ENCODE measurements at regions not wholly inside any gene's neighbourhood (a gene's known extent, or its start where the extent isn't known, plus 50 kb on each side); places are given as distances from the start of the nearest gene placed in this dataset.

- FAIRE-seq, result no peak
Measured at GRCh38 chr5:12488161-12488560, 583.9 kb upstream of the CTNND2 start.

DNA sequence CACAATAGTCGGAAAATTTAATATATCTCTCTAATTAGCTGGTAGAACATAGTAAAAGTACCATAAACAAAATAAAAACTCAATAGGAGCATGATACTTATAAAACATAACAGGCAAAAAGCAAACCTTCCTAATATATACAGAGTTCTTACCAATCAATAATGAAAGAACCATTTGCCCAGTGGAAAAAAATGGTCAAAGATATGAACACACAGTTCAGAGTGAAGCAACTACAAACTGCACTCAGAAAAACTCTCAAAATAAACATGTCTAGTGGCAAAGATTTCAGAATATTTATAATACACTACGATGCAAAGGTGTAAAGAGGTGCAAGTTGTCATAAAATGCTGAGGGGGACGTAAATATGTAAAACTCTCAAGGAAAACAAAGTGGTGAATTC, 576.2 kb upstream of the CTNND2 start:
- FAIRE-seq, result no peak

GRCh38 chr5:12477554-12477953, 573.3 kb upstream of the CTNND2 start:
- FAIRE-seq, result no peak

DNA sequence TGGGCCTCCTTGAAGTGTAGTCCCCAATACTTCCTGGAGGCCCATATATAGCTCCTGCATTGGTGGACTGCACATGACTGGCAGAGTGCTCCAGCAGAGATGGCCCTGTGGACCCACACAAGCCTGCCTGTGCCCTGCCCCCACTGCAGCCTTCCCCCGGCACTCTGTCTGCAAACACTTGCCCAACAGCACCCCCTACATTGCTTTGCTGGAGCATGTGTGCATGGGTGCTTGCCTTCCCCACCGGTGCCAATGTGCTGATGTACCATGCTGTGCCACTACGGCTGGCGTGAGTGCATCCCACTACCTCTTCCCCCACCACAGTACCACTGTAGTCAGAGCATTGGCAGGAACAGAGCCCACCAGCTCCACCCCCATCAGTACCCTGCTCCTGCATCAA, 563.6 kb upstream of the CTNND2 start:
- FAIRE-seq, result no peak

- FAIRE-seq, result no peak
Measured at GRCh38 chr5:12460493-12461261, 556.4 kb upstream of the CTNND2 start.

DNA sequence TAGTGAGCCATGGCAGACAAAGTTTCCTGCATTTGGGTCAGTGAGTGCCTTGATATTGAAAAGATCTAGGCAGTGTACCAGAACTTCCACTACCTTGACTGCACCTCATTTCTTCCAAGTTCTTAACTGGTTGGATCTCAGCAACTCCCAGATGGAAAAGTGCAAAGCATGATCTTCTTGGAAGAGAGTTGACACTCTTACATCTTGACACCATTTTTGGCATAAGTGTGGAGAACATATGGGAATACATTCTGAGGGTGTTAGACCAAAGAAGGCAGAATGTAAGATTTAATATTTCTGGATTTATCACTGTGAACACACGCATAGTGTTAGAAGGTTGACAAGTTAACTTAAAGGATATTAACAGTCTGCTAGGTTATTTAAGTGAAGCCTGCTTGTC, 555.1 kb upstream of the CTNND2 start:
- FAIRE-seq, result no peak

- no peak for FAIRE-seq
Measured at GRCh38 chr5:12419075-12419474, 514.8 kb upstream of the CTNND2 start.

GRCh38 chr5:12413585-12413984, 509.3 kb upstream of the CTNND2 start:
- FAIRE-seq, result no peak

- FAIRE-seq, result no peak
Measured at GRCh38 chr5:12413075-12413474, 508.8 kb upstream of the CTNND2 start.

GRCh38 chr5:12399868-12400267, 495.6 kb upstream of the CTNND2 start:
- no peak for FAIRE-seq

DNA sequence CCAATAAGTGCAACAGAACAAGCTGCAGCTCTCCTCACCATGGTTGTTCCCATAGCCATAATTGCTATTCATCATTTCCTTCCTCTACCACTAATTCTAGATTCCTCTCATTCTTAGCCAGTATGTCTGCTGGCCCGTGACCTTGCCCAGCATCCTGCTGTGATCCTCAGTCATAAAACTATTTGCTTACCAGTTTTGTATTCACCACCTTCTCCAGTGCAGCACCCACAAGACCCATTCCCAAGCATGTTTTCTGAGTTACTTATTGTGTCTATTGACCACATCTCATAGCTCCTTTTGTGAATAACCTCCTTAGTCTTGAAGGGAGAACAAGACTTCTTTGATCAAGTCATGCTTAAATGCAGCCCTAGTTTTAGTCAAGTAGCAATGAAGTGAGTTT, 488.0 kb upstream of the CTNND2 start:
- no peak for FAIRE-seq

- FAIRE-seq, result no peak
Measured at GRCh38 chr5:12385095-12385494, 480.8 kb upstream of the CTNND2 start.

DNA sequence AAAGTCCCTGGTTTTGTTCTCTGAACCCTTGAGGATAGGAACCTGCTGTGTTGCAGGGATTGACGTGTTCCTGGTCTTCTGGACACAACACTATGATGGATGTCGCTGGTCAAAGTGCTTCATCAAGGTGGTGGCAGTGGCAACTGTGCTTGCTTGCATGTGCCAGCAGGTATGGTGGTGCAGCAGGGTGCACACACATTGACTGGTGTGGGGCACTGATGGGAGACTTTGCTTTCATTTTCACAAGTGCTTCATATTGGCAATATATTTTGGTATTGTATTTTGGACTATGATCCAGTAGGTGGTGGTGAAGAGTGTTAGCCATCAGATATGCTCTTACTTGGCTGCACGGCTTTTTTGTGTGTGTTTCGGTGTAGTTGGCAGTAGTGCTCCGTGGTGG, 479.8 kb upstream of the CTNND2 start:
- FAIRE-seq, result no peak

GRCh38 chr5:12367973-12368372, 463.7 kb upstream of the CTNND2 start:
- FAIRE-seq, result no peak

DNA sequence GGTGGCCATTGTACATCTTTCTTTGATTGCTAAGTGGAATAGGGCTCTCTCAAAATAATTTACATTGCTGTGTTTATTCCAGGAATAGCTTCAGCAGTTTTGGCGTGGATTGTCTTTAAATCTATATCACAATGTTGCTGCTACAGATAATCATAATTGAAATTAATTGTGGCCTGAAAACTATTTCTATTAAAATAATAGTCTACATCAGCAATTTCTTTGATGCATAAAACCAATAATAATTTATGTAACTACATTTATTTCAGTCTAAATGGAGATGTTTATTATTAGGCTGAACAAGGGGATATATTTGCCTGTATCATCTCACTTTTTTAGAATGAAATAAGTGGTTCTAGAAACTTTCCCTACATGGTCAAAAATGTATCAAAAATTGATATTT, 456.0 kb upstream of the CTNND2 start:
- FAIRE-seq, result no peak

DNA sequence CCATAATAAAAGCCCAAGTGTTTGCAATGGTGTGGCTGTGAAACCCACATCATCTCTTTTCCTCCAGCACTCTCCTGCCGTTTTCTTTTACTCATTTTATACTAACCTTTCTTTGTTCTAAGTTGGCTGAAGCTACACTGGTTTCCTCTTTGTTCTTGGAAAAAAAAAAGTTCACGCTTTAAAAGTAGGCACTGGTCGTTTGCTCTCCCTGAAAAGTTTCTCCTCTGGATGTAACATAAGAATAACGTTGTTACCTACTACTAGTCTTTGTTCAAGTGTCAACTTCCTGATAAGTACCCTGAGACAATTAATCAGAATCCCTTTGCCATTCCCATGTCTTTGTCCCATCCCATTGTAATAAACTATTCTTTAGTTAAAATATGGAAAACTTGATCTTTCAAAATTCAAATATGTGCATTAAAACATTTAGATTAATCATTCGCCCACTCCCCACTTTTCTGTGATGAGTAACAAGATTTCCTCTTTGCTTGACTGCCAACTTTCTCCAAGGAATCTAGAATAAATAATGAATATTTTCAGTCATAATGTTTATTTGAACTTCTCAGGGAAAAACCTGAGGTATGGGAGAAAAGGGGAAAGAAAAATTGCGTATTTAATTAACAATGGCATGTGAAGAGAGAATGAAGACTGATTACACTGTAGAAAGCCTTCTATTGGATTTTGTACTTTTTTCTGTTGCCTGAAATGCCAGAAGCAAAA, 454.3 kb upstream of the CTNND2 start:
- FAIRE-seq, result no peak

GRCh38 chr5:12357626-12358025, 453.4 kb upstream of the CTNND2 start:
- FAIRE-seq, result no peak

- no peak for FAIRE-seq
Measured at GRCh38 chr5:12354686-12355085, 450.4 kb upstream of the CTNND2 start.

- FAIRE-seq, result no peak
Measured at GRCh38 chr5:12343558-12343957, 439.3 kb upstream of the CTNND2 start.

DNA sequence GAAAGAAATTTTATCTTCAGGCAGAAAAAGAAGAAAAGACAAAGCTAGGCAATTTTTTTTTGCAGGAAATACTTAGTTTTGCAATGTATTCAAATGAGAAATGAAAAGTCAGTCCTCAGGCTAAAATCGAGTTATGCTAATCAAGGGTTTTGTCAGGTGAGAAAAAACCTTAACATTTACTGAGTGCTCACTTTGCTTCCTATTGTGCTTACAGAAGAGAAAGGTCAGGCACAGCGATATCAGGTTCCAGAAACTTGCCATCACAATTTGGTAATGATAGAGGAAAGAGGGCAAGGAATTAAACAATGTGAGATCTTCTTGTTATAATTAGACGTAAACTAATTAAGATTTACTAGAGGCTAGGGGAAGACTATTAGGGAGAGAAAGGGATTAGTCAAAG, 431.7 kb upstream of the CTNND2 start:
- no peak for FAIRE-seq

GRCh38 chr5:12332480-12332879, 428.2 kb upstream of the CTNND2 start:
- no peak for FAIRE-seq

GRCh38 chr5:12330993-12331588, 426.8 kb upstream of the CTNND2 start:
- FAIRE-seq, result no peak

DNA sequence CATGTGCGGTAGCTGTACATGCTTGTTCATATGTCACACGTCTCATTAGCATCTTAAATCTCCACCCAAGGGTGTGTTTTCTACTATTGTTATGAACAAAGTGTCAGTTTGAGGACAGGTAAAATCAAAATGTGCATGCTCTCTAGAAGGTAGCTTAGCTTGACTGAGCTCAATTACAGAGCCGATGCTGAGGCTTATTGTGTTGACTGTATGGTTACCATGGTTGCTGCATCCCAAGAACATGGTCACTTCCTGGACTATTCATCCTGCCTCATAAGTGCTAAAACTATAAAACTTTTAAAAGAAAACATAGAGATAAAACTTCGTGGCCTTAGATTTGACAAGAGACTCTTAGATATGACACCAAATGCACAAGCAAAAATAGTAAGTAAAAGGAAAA, 426.1 kb upstream of the CTNND2 start:
- no peak for FAIRE-seq

DNA sequence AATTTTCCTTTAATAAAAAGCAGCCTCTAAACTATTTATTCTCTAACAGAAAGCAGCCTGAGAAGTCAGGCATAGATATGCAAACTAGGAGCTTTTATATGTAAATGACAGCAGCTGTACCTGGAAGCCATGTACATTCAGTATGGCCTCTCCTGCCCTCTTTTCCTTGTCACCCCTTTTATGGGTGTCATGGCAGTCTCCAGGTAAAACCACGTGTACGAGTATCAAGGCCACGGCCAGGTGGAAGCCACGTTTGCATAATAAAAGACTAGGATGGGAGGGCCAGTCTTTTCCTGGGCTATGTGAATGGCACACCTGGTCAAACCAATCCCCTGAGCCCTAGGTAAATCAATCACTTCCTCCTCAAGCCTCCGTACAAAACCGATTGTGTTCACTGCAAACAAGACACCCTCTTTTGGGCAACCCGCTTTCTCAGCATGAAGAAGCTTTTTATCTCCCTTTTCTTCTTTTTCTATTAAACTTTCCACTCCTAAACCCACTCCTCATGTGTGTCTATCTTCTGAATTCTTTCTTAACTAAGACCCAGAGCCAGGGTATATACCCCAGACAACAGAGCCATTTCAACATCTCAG, 419.5 kb upstream of the CTNND2 start:
- no peak for FAIRE-seq

Data from colon (tissue), 2 donors.